HFFc6 (cell line): ENCODE measurements at regions not wholly inside any gene's neighbourhood (a gene's known extent, or its start where the extent isn't known, plus 50 kb on each side); places are given as distances from the start of the nearest gene placed in this dataset.

Experiments used
- DNase-seq: peaks from one replicate; pipeline ENCODE4 v3.0.0-alpha.2; 2018
- H3K27ac Mint-ChIP-seq: 2 replicates; pipeline ENCODE4 v1.8.0; 2020; ENCODE audit warnings: mild to moderate bottlenecking, mixed read lengths
- H3K27me3 Mint-ChIP-seq: 2 replicates; pipeline ENCODE4 v1.8.0; 2021; ENCODE audit warnings: mild to moderate bottlenecking, moderate library complexity, mixed read lengths; ENCODE audit not compliant: insufficient read depth
- H3K36me3 Mint-ChIP-seq: 2 replicates; pipeline ENCODE4 v1.8.0; 2021; ENCODE audit warnings: low read depth, mixed read lengths
- H3K4me1 Mint-ChIP-seq: 2 replicates; pipeline ENCODE4 v1.8.0; 2020; ENCODE audit warnings: low read depth, mixed read lengths
- H3K4me3 Mint-ChIP-seq: 2 replicates; pipeline ENCODE4 v1.8.0; 2020; ENCODE audit warnings: mild to moderate bottlenecking, moderate library complexity, mixed read lengths
- H3K9me3 Mint-ChIP-seq: 2 replicates; pipeline ENCODE4 v1.8.0; 2020; ENCODE audit warnings: mild to moderate bottlenecking, mixed read lengths
- CTCF ChIP-seq: fragments of 200-600 bp; sonication (generic); IDR thresholded peaks from 2 replicates; pipeline ENCODE4 v1.5.0; 2021; ENCODE audit warnings: antibody characterized with exemption, mild to moderate bottlenecking

GRCh38 chr9:117917873-117918272 is 213.7 kb downstream of the TLR4 start:
- Mint-ChIP-seq H3K36me3 (no peaks in the 10 kb centered on the region), H3K27me3 (no peaks in the 10 kb centered on the region), H3K4me1 (no peaks in the 10 kb centered on the region), H3K4me3 (no peak overlapping the region), H3K9me3 (peaks cover 37% of the 10 kb centered on the region), H3K27ac (no peak overlapping the region)
- no peak for TF ChIP-seq CTCF
- DNase-seq = no peak

GRCh38 chr9:117919538-117919937 is 215.3 kb downstream of the TLR4 start:
- no peaks in the 10 kb centered on the region for H3K27me3 Mint-ChIP-seq
- H3K27ac Mint-ChIP-seq = no peak overlapping the region
- no peak for DNase-seq
- no peaks in the 10 kb centered on the region for H3K36me3 Mint-ChIP-seq
- no peak for TF ChIP-seq CTCF
- H3K4me1 Mint-ChIP-seq = no peaks in the 10 kb centered on the region
- H3K4me3 Mint-ChIP-seq = no peak overlapping the region
- peaks cover 34% of the 10 kb centered on the region for H3K9me3 Mint-ChIP-seq

DNA sequence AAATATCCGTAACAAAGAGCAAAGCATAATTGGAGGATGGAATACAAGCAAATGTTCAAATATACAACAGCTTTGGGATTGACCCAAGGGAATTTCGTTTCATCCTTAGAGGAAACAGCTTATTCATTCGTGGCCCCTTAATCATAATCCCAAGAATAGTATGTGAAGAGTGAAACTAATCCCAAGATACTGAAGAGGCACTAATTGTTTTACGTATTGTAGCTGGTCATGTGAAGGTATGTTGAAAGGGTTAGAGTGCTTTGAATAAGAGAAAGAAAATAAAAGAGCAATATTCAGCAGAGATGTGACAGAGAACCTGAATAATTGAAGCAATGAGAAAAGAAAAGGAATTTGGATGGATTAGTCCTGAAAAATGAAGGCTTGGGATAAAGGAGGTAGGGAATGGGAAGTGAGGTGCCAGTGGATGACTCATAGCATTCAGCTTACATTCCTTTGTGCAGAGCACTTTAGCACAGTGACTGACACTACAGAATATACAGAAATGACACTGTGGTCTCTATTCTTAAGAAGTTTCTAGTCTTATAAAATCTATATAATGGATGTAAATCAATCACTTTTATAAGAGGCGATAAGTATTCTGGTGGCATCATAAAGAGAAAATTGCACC is 221.9 kb downstream of the TLR4 start:
- no peak for DNase-seq
- no peaks in the 10 kb centered on the region for H3K36me3 Mint-ChIP-seq
- no peak overlapping the region for H3K4me3 Mint-ChIP-seq
- no peaks in the 10 kb centered on the region; the same call in 1 of the 2 replicates for H3K4me1 Mint-ChIP-seq
- peaks cover 19% of the 10 kb centered on the region for H3K9me3 Mint-ChIP-seq
- no peak overlapping the region for H3K27ac Mint-ChIP-seq
- no peaks in the 10 kb centered on the region for H3K27me3 Mint-ChIP-seq
- TF ChIP-seq CTCF = no peak

- Mint-ChIP-seq H3K4me3 (no peak overlapping the region), H3K4me1 (no peaks in the 10 kb centered on the region; the same call in 1 of the 2 replicates), H3K9me3 (peaks cover 16% of the 10 kb centered on the region), H3K36me3 (no peaks in the 10 kb centered on the region), H3K27me3 (no peaks in the 10 kb centered on the region), H3K27ac (no peak overlapping the region)
- no peak for TF ChIP-seq CTCF
- DNase-seq = no peak
These were observed 223.2 kb downstream of the TLR4 start for GRCh38 chr9:117927354-117927753.

- Mint-ChIP-seq H3K27ac (no peak overlapping the region), H3K27me3 (no peaks in the 10 kb centered on the region), H3K4me1 (no peaks in the 10 kb centered on the region; the same call in 1 of the 2 replicates), H3K9me3 (peaks cover 13% of the 10 kb centered on the region), H3K4me3 (no peak overlapping the region), H3K36me3 (no peaks in the 10 kb centered on the region)
- TF ChIP-seq CTCF = no peak
- no peak for DNase-seq
These were observed 225.7 kb downstream of the TLR4 start for GRCh38 chr9:117929868-117930267.
